ENCODE measurements at regions not wholly inside any gene's neighbourhood (a gene's known extent, or its start where the extent isn't known, plus 50 kb on each side); places are given as distances from the start of the nearest gene placed in this dataset.
"Not testable (repeated sequence)": the region's sequence is repeated elsewhere in the genome, so short reads cannot be mapped to it uniquely, and the experiment has no call there.

DNA sequence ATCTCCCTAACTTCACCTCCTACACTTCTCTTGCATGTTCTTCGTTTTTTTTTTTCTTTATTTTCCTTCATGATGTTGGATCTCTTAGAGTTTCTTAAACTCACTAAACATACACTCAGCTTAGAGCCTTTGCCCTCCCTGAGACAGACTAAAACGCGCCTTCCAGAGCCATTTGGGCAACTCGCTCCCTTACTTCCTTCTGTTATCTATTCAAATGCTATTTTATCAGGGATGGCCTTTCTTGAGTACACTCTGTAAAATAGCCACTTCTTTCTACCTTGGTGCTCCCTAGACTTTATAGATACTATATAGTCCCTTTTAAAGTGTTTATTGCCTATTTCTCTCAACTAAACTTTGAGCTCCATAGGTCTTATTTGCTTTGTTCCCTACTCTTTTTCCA, 598.2 kb upstream of the NECTIN3 start:
- no peak for DNase-seq (ENCODE audit: low spot score)

DNA sequence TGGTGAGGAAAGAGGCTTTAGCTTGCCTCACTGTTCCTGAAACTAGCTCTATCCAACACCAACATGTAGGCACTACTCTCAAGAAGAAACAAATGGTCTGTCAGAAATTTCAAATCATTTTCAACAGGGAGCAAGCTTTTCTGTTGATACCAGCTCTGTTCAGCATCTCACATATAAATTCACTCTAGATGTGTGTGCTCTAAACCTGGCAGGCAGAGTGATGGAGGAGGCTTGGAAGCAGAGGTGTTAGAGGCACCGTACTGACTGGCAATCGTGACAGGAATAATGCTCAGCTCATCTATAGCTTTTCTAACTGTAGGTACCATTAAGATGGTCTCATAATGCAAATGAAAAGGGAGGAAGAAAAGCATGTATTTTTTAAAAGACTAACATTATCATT, 597.2 kb upstream of the NECTIN3 start:
- no peak for DNase-seq (ENCODE audit: low spot score)

DNA sequence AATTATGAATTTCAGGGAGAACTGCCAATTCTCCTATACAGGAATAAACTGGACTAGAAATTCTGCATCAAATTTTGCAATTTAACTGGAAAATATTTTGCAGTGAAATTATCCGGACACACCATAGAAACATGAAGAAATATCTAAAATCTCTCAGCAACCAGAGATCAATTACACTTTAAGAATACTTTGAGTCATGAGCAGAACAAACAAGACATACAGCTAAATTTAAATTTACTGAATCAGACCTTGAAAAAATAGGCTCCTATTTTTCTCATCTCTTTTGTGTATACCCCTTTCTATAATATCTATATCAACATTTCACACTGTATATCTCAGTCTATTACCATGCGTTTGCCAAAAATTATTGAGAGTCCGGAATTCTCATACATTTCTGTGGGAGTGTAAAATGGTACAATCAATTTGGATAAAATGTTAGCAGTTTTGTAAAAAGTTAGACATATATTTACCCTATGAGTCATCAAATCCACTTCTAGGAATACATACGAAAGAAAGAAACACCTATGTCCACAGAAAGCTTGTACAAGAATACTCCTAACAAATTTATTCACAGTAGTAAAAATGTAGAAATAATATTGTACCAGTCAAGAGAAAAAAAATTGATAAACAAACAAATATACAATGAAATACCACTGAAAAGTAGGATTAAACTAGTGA, 593.1 kb upstream of the NECTIN3 start:
- DNase-seq (ENCODE audit: low spot score) = no peak

GRCh38 chr3:110479731-110480130, 591.9 kb upstream of the NECTIN3 start:
- no peak for DNase-seq (ENCODE audit: low spot score)

- no peak for DNase-seq (ENCODE audit: low spot score)
These were observed 586.2 kb upstream of the NECTIN3 start for GRCh38 chr3:110485389-110485788.

- no peak for DNase-seq (ENCODE audit: low spot score)
These were observed 583.8 kb upstream of the NECTIN3 start for GRCh38 chr3:110487840-110488239.

DNA sequence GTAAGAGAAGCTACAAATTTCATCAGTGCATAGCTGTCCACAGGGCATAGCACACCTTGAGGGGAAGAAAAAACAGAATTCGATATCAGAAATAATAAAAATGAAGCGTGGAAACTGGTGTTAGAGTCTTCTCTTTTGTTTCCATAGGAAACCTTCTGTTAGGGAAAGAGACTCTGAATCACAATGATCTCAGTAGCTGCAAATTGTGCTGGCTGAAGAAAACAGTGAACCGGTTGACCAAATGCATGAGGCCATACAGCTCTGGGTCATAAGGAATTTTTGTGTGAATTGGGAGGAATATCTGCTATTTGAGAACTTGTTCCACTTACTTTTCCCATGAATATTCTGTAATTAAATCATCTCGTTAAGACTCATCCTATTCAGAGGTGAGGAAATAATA, 580.2 kb upstream of the NECTIN3 start:
- no peak for DNase-seq (ENCODE audit: low spot score)

GRCh38 chr3:110492876-110493275, 578.7 kb upstream of the NECTIN3 start:
- DNase-seq (ENCODE audit: low spot score) = no peak

GRCh38 chr3:110493438-110494092, 578.1 kb upstream of the NECTIN3 start:
- no peak for DNase-seq (ENCODE audit: low spot score)

- DNase-seq (ENCODE audit: low spot score) = no peak
These were observed 577.5 kb upstream of the NECTIN3 start for GRCh38 chr3:110494093-110494490.

DNA sequence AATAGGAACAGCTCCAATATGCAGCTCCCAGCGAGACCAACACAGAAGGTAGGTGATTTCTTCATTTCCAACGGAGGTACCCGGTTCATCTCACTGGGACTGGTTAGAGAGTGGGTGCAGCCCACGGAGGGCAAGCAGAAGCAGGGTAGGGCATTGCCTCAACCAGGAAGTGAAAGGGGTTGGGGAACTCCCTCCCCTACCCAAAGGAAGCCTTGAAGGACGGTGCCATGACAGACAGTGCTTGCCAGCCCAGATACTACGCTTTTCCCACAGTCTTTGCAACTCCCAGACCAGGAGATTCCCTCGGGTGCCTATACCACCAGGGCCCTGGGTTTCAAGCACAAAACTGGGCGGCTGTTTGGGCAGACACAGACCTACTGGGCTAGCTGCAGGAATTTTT, 576.9 kb upstream of the NECTIN3 start:
- DNase-seq (ENCODE audit: low spot score) = no peak

- no peak for DNase-seq (ENCODE audit: low spot score)
These were observed 576.3 kb upstream of the NECTIN3 start for GRCh38 chr3:110495201-110495927.

GRCh38 chr3:110504401-110504800, 567.2 kb upstream of the NECTIN3 start:
- DNase-seq (ENCODE audit: low spot score) = no peak

DNA sequence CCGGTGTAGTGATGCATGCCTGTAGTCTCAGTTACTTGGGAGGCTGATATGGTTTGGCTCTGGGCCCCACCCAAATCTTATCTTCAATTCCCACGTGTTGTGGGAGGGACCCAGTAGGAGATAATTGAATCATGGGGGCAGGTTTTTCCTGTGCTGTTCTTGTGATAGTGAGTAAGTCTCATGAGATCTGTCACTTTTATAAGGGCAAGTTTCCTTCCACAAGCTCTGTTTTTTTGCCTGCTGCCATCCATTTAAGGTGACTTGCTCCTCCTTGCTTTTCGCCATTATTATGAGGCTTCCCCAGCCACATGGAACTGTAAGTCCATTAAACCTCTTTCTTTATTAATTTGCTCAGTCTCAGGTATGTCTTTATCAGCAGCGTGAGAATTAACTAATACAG, 566.7 kb upstream of the NECTIN3 start:
- no peak for DNase-seq (ENCODE audit: low spot score)

DNA sequence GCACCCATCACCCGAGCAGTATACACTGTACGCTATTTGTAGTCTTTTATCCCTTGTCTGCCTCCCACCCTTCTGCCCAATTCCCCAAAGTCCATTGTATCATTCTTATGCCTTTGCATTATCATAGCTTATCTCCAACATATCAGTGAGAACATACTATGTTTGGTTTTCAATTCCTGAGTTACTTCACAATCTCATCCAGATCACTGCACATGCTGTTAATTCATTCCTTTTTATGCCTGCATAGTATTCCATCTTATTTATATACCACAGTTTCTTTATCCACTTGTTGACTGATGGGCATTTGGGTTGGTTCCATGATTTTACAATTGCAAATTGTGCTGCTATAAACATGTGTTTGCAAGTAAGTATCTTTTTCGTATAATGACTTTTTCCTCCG, 564.7 kb upstream of the NECTIN3 start:
- DNase-seq (ENCODE audit: low spot score) = no peak

- DNase-seq (ENCODE audit: low spot score) = not testable (repeated sequence)
These were observed 564.0 kb upstream of the NECTIN3 start for GRCh38 chr3:110507570-110507969.

- no peak for DNase-seq (ENCODE audit: low spot score)
These were observed 558.7 kb upstream of the NECTIN3 start for GRCh38 chr3:110512961-110513360.

DNA sequence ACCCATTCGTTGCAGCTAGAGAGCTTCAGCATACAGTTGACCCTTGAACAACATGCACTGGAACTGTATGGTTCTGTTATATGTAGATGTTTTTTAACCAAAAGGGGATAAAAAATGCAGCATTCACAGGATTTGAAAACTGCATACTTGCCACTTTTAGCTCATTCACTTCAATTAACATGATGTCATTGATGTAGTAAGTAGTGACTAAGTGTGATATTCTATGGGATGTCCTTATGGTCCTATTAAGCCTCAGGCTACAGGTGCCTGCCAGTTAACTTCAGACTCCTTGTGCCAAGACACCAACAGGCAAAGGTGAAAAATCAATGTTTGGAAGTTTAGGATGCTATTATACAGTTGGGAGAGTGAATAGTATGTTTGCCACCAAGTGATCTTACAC, 553.6 kb upstream of the NECTIN3 start:
- no peak for DNase-seq (ENCODE audit: low spot score)

- no peak for DNase-seq (ENCODE audit: low spot score)
These were observed 552.5 kb upstream of the NECTIN3 start for GRCh38 chr3:110519071-110519470.

DNA sequence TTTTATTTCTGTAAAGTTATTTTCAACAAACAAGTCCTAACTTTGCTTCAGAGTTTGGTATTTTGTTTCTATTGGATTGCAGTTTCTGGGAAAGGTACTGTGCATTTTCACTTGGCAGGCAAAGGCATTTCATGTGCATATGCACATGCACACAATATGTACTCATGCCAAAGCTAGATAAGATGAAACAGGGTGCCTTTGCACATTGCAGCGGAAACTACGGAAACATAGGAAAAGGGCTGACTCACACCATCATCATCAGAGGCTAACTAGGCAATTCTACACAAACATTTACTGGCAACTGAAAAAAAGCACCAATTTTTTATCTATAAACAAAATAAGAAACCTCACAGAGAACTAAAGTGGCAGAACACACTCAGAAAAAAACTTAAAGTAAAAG, 550.6 kb upstream of the NECTIN3 start:
- DNase-seq (ENCODE audit: low spot score) = no peak

DNA sequence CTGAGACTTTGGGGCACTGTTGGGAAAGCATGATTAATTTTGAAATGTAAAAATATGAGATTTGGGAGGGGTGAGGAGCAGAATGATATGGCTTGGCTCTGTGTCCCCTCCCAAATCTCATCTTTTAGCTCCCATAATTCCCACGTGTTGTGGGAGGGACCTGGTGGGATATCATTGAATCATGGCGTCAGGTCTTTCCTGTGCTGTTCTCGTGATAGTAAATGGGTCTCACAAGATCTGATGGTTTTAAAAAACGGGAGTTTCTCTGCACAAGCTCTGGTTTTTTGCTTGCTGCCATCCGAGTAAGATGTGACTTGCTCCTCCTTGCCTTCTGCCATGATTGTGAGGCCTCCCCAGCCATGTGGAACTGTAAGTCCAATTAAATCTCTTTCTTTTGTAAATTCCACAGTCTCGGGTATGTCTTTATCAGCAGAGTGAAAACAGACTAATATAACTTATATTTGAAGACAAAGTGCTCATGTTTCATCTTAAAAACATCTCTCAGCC, 546.0 kb upstream of the NECTIN3 start:
- DNase-seq (ENCODE audit: low spot score) = not testable (repeated sequence)

- no peak for DNase-seq (ENCODE audit: low spot score)
These were observed 544.6 kb upstream of the NECTIN3 start for GRCh38 chr3:110526777-110527727.
